Heart left ventricle (tissue), 13 donors: ENCODE measurements at regions not wholly inside any gene's neighbourhood (a gene's known extent, or its start where the extent isn't known, plus 50 kb on each side); places are given as distances from the start of the nearest gene placed in this dataset.

Experiments
- CTCF ChIP-seq, 12 donors: fragments of 200-600 bp; sonication (generic) in 4 of 12; IDR thresholded peaks; one replicate each; pipeline versions ENCODE4 v1.5.0 to v1.8.0; 2018 to 2022; ENCODE audit warnings: antibody characterized with exemption in 12 of 12, mild to moderate bottlenecking in 5 of 12
- POLR2A ChIP-seq, 2 donors: fragments of 450-650 bp; IDR thresholded peaks; one replicate each; pipeline ENCODE4 v1.6.1; 2017; ENCODE audit warnings: antibody characterized with exemption in 2 of 2, mild to moderate bottlenecking in 2 of 2, moderate library complexity in 2 of 2
- donor health status: ischemic (EF 13 %, LVEDD 7.1; RV severe dilation, severe dysfunction).
- donor health status: DM: no; HTN: yes; CAD: no.
- donor health status: DM: no; HTN: no; CAD: no.
- donor health status: ischemic (EF 25% LVEDD 6.9; RV normal size, moderate dysfunction).
- donor health status: ischemic (EF 25% LVEDD 5.7; RV mildly dilated, moderate dysfunction).
- donor health status: ischemic (EF 35%, LVEDD 5.7; RV mildly dilated, moderate dysfunction).
- donor health status: nonischemic (EF 11% LVEDD 7.7; RV severe dilation, severe dysfunction).
- donor health status: DM: yes; HTN: yes; CAD: no.
- donor health status: PGD.
- donor health status: ischemic (EF 29% LVEDD 5.4; RV normal size, mild dysfunction).
- donor health status: nonischemic (EF 23%, LVEDD 6.1; RV moderate dilation, normal function).

DNA sequence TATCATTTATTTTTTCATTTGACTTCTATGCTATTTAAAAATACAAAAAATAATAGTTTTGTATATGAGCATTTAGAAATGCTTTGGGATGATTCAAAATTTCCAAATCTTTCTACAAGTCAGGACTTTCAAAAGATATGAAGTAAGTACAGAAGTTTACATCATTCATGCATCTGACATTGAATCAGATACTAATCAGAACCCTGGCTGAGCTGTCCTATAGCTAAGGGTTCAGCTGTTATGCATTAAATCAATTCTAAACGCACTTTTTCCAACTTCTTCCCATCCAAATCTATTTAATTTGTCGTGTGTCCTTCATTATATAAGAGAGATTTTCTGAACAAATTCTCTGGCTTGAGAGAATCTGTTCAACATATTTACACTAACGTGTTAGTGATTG, 779.4 kb downstream of the LTN1 start:
- TF ChIP-seq POLR2A (IDR thresholded peaks at IDR 0.05) = no peak
- no peak for TF ChIP-seq CTCF (IDR thresholded peaks at IDR 0.05)
